ENCODE measurements at regions not wholly inside any gene's neighbourhood (a gene's known extent, or its start where the extent isn't known, plus 50 kb on each side); places are given as distances from the start of the nearest gene placed in this dataset.

- no peak overlapping the region for H3K14ac ChIP-seq (ENCODE audit: insufficient read depth, low read length)
- H3K4me3 Mint-ChIP-seq, result no peak overlapping the region
- no peak overlapping the region for H3K4ac ChIP-seq (ENCODE audit: low read depth, low read length)
- DNase-seq, result no peak
- no peaks in the 10 kb centered on the region for H3K9me3 ChIP-seq (ENCODE audit: control insufficient read depth, low read depth, low read length)
- H3K4me1 Mint-ChIP-seq, result peaks cover 10 to 11% of the 10 kb centered on the region in 2 experiments
- WGBS (ENCODE audit: extremely low coverage, insufficient read length, low lambda C conversion rate), result no CpG with 5 or more reads among the region's 12 CpGs
- H3K23ac ChIP-seq (ENCODE audit: insufficient read length, low read depth, low read length), result no peak overlapping the region
- no peak overlapping the region for H2BK20ac ChIP-seq (ENCODE audit: low read depth, low read length, poor library complexity, severe bottlenecking)
- H2BK5ac ChIP-seq (ENCODE audit: insufficient read length, low read length), result no peak overlapping the region
- no peak overlapping the region for H2BK120ac ChIP-seq (ENCODE audit: low read depth, low read length, poor library complexity, severe bottlenecking)
- H2BK15ac ChIP-seq (ENCODE audit: low read depth, low read length), result no peak overlapping the region
- no peak overlapping the region for H2AK5ac ChIP-seq (ENCODE audit: insufficient read length, low read length)
- H3K27me3 Mint-ChIP-seq (ENCODE audit: low read depth), result no peaks in the 10 kb centered on the region
- H3K27ac Mint-ChIP-seq, result no peak overlapping the region
- H3K9ac ChIP-seq (ENCODE audit: extremely low read depth, insufficient read length, low read length), result no peak overlapping the region
- H2AFZ ChIP-seq (ENCODE audit: low read length), result no peak overlapping the region
- no peak overlapping the region for H3K27ac ChIP-seq (ENCODE audit: insufficient read length, low read depth, low read length)
- no peak overlapping the region for H3T11ph ChIP-seq (ENCODE audit: low read length)
- no peaks in the 10 kb centered on the region for H3K9me3 Mint-ChIP-seq
- H3K4me1 ChIP-seq (ENCODE audit: insufficient read depth, low read length), result peaks cover 3% of the 10 kb centered on the region; the same call in 1 of the 2 replicates
- no peak overlapping the region for H4K91ac ChIP-seq (ENCODE audit: insufficient read length, low read depth, low read length)
- no peaks in the 10 kb centered on the region for H4K20me1 ChIP-seq (ENCODE audit: control insufficient read depth, insufficient read depth, insufficient read length)
- no peaks in the 10 kb centered on the region for H3K79me1 ChIP-seq (ENCODE audit: insufficient read depth, low read depth, low read length, poor library complexity, severe bottlenecking)
- no peak overlapping the region for H4K8ac ChIP-seq (replicated peaks; ENCODE audit: insufficient read length, low read depth, low read length)
- no peaks in the 10 kb centered on the region for H3K36me3 Mint-ChIP-seq (ENCODE audit: insufficient read depth in 1 of 3, low read depth in 3 of 3)
- no peak overlapping the region for H4K5ac ChIP-seq (ENCODE audit: insufficient read length, low read depth, low read length)
- no peaks in the 10 kb centered on the region for H3K79me2 ChIP-seq (ENCODE audit: insufficient read depth, low read length)
- no peak overlapping the region for H2BK12ac ChIP-seq (ENCODE audit: insufficient read length, low read depth, low read length)
- no peak overlapping the region for H3K18ac ChIP-seq (ENCODE audit: insufficient read length, low read depth, low read length)
- no peaks in the 10 kb centered on the region for H3K23me2 ChIP-seq (ENCODE audit: insufficient read length, low read depth, low read length, poor library complexity, severe bottlenecking)
- no peak for TF ChIP-seq CTCF (conservative IDR thresholded peaks at IDR 0.05)
- no peak overlapping the region for H3K56ac ChIP-seq (ENCODE audit: insufficient read length, low read depth, low read length)
- H3K4me2 ChIP-seq (ENCODE audit: insufficient read depth, insufficient read length, low read length), result no peak overlapping the region
- H3K27me3 ChIP-seq (ENCODE audit: insufficient read depth, low read length), result no peaks in the 10 kb centered on the region; the same call in 1 of the 2 replicates
Observed at GRCh38 chr10:52452600-52453493, 138.8 kb downstream of the DKK1 start.
